NCI-H748 treated with DMSO at 0.1 percent for 48 hours (cell line): ENCODE measurements at regions not wholly inside any gene's neighbourhood (a gene's known extent, or its start where the extent isn't known, plus 50 kb on each side); places are given as distances from the start of the nearest gene placed in this dataset.
A peak's percentile ranks its signal among the peaks of the same experiment; 100 is the strongest.
"Not testable (repeated sequence)": the region's sequence is repeated elsewhere in the genome, so short reads cannot be mapped to it uniquely, and the experiment has no call there.

Experiments
- DNase-seq: peaks from one replicate; lab custom pipeline; 2025; lab: John Stamatoyannopoulos, UW

- not testable (repeated sequence) for DNase-seq
Measured at GRCh38 chr6:71360556-71361335, 72.1 kb downstream of the OGFRL1 start.

GRCh38 chr6:71364889-71365542, 76.4 kb downstream of the OGFRL1 start:
- no peak for DNase-seq

GRCh38 chr6:71367756-71368155, 79.1 kb downstream of the OGFRL1 start:
- DNase-seq, result no peak

- no peak for DNase-seq
Measured at GRCh38 chr6:71368284-71368683, 79.7 kb downstream of the OGFRL1 start.

GRCh38 chr6:71371559-71371958, 82.9 kb downstream of the OGFRL1 start:
- DNase-seq, result no peak

GRCh38 chr6:71373943-71374342, 85.3 kb downstream of the OGFRL1 start:
- no peak for DNase-seq

GRCh38 chr6:71375676-71376075, 87.1 kb downstream of the OGFRL1 start:
- no peak for DNase-seq

- no peak for DNase-seq
Measured at GRCh38 chr6:71376830-71377229, 88.2 kb downstream of the OGFRL1 start.

GRCh38 chr6:71383476-71383875, 94.9 kb downstream of the OGFRL1 start:
- no peak for DNase-seq

- DNase-seq, result no peak
Measured at GRCh38 chr6:71383901-71384489, 95.4 kb downstream of the OGFRL1 start.

GRCh38 chr6:71385111-71385822, 96.7 kb downstream of the OGFRL1 start:
- DNase-seq, result no peak

GRCh38 chr6:71386215-71386614, 97.6 kb downstream of the OGFRL1 start:
- no peak for DNase-seq

GRCh38 chr6:71387179-71387578, 98.6 kb downstream of the OGFRL1 start:
- DNase-seq, result no peak

GRCh38 chr6:71388068-71388744, 99.6 kb downstream of the OGFRL1 start:
- no peak for DNase-seq

- no peak for DNase-seq
Measured at GRCh38 chr6:71388856-71389527, 100.4 kb downstream of the OGFRL1 start.

GRCh38 chr6:71391126-71391525, 102.5 kb downstream of the OGFRL1 start:
- no peak for DNase-seq

GRCh38 chr6:71392276-71392675, 103.7 kb downstream of the OGFRL1 start:
- no peak for DNase-seq

- DNase-seq, result peak; percentile 91
Measured at GRCh38 chr6:71393471-71393870, 104.9 kb downstream of the OGFRL1 start.

GRCh38 chr6:71393981-71394432, 105.4 kb downstream of the OGFRL1 start:
- DNase-seq, result peak; percentile 91

GRCh38 chr6:71394926-71395325, 106.3 kb downstream of the OGFRL1 start:
- no peak for DNase-seq

- no peak for DNase-seq
Measured at GRCh38 chr6:71395731-71396409, 107.3 kb downstream of the OGFRL1 start.
